HEK293T (cell line): ENCODE measurements at regions not wholly inside any gene's neighbourhood (a gene's known extent, or its start where the extent isn't known, plus 50 kb on each side); places are given as distances from the start of the nearest gene placed in this dataset.

Source experiments
- CTCF ChIA-PET: fragments of 350-600 bp; formaldehyde crosslinking; extraction: SDS; loops from one replicate; lab custom pipeline; 2021; ENCODE audit warnings: antibody characterized with exemption, inconsistent platforms; lab: Yijun Ruan, JAX
- POLR2A ChIA-PET: fragments of 350-600 bp; formaldehyde crosslinking; extraction: SDS; loops from one replicate; lab custom pipeline; 2020; ENCODE audit warnings: antibody characterized with exemption, inconsistent platforms; lab: Yijun Ruan, JAX
- DNase-seq: peaks from one replicate; pipeline ENCODE4 v3.0.0; 2012; ENCODE audit warnings: mixed read lengths; ENCODE audit errors: extremely low spot score
- ARNT ChIP-seq: fragments of 450-650 bp; IDR thresholded peaks from 2 replicates; pipeline ENCODE4 v1.6.1; 2017; ENCODE audit warnings: mild to moderate bottlenecking
- BHLHE40 ChIP-seq: fragments of 450-650 bp; IDR thresholded peaks from 2 replicates; pipeline ENCODE4 v1.6.1; 2016; ENCODE audit warnings: mild to moderate bottlenecking, moderate library complexity, borderline replicate concordance
- CTBP1 ChIP-seq: fragments of 450-650 bp; IDR thresholded peaks from 2 replicates; pipeline ENCODE4 v1.6.1; 2016; ENCODE audit warnings: borderline replicate concordance
- ELF4 ChIP-seq: fragments of 450-650 bp; IDR thresholded peaks from 2 replicates; pipeline ENCODE4 v1.6.1; 2017; ENCODE audit warnings: antibody characterized with exemption
- FOXA1 ChIP-seq: fragments of 450-650 bp; IDR thresholded peaks from 2 replicates; pipeline ENCODE4 v1.6.1; 2016; ENCODE audit warnings: mild to moderate bottlenecking
- FOXK2 ChIP-seq: fragments of 450-650 bp; IDR thresholded peaks from 2 replicates; pipeline ENCODE4 v1.6.1; 2016; ENCODE audit warnings: mild to moderate bottlenecking
- FOXM1 ChIP-seq: fragments of 450-650 bp; IDR thresholded peaks from 2 replicates; pipeline ENCODE4 v1.6.1; 2017; ENCODE audit warnings: mild to moderate bottlenecking, borderline replicate concordance
- HDGF ChIP-seq: fragments of 450-650 bp; IDR thresholded peaks from 2 replicates; pipeline ENCODE4 v1.6.1; 2017; ENCODE audit warnings: antibody characterized with exemption, borderline replicate concordance
- L3MBTL2 ChIP-seq: fragments of 450-650 bp; conservative IDR thresholded peaks from 2 replicates; pipeline ENCODE4 v1.6.1; 2016; ENCODE audit warnings: mild to moderate bottlenecking
- LEF1 ChIP-seq: fragments of 450-650 bp; IDR thresholded peaks from 2 replicates; pipeline ENCODE4 v1.6.1; 2017; ENCODE audit warnings: mild to moderate bottlenecking, borderline replicate concordance
- NFRKB ChIP-seq: fragments of 450-650 bp; IDR thresholded peaks from 2 replicates; pipeline ENCODE4 v1.6.1; 2016; ENCODE audit warnings: mild to moderate bottlenecking, moderate library complexity
- PKNOX1 ChIP-seq: fragments of 450-650 bp; IDR thresholded peaks from 2 replicates; pipeline ENCODE4 v1.6.1; 2016
- SP1 ChIP-seq: fragments of 450-650 bp; IDR thresholded peaks from 2 replicates; pipeline ENCODE4 v1.6.1; 2017
- SUZ12 ChIP-seq: fragments of 450-650 bp; IDR thresholded peaks from 2 replicates; pipeline ENCODE4 v1.6.1; 2016; ENCODE audit warnings: mild to moderate bottlenecking
- TARDBP ChIP-seq: fragments of 450-650 bp; IDR thresholded peaks from 2 replicates; pipeline ENCODE4 v1.6.1; 2016
- ZNF384 ChIP-seq: fragments of 450-650 bp; IDR thresholded peaks from 2 replicates; pipeline ENCODE4 v1.6.1; 2016

GRCh38 chr22:34255042-34255441, 334.8 kb upstream of the LARGE1 start:
- DNase-seq: no peak
- TF ChIP-seq HDGF (no peak), ELF4 (no peak), ARNT (no peak), L3MBTL2 (no peak)
- ChIA-PET CTCF (no interaction called here), POLR2A (no interaction called here)

GRCh38 chr22:34278121-34278520, 357.8 kb upstream of the LARGE1 start:
- TF ChIP-seq PKNOX1 (no peak), LEF1 (no peak), FOXM1 (no peak), ZNF384 (no peak), NFRKB (no peak), CTBP1 (no peak), BHLHE40 (no peak)

GRCh38 chr22:34281738-34282137, 361.5 kb upstream of the LARGE1 start:
- no peak for DNase-seq
- no peak for TF ChIP-seq SP1
- TF ChIP-seq ELF4: no peak
- no peak for TF ChIP-seq TARDBP
- no peak for TF ChIP-seq NFRKB
- no peak for TF ChIP-seq L3MBTL2
- no peak for TF ChIP-seq LEF1
- TF ChIP-seq BHLHE40: no peak
- TF ChIP-seq SUZ12: no peak
- TF ChIP-seq FOXK2: no peak
- no peak for TF ChIP-seq CTBP1
- TF ChIP-seq ARNT: no peak
- no peak for TF ChIP-seq FOXM1
- no peak for TF ChIP-seq ZNF384
- no peak for TF ChIP-seq PKNOX1
- no peak for TF ChIP-seq FOXA1
- TF ChIP-seq HDGF: no peak
- ChIA-PET CTCF (no interaction called here), POLR2A (no interaction called here)

More at GRCh38 chr22:34278121-34278520, 357.8 kb upstream of the LARGE1 start:
- CTCF ChIA-PET: no interaction called here
- POLR2A ChIA-PET: no interaction called here
- no peak for DNase-seq

- TF ChIP-seq BHLHE40: no peak
- no peak for TF ChIP-seq NFRKB
- TF ChIP-seq HDGF: no peak
- TF ChIP-seq ELF4: no peak
- TF ChIP-seq FOXM1: no peak
- no peak for TF ChIP-seq FOXK2
- no peak for TF ChIP-seq ARNT
- no peak for TF ChIP-seq L3MBTL2
- no peak for TF ChIP-seq ZNF384
- TF ChIP-seq PKNOX1: no peak
- no peak for TF ChIP-seq LEF1
- no peak for TF ChIP-seq SUZ12
- TF ChIP-seq FOXA1: no peak
- TF ChIP-seq SP1: no peak
- no peak for TF ChIP-seq TARDBP
- CTCF ChIA-PET: no interaction called here
- DNase-seq: no peak
- POLR2A ChIA-PET: no interaction called here
Measured at GRCh38 chr22:34283844-34284243, 363.6 kb upstream of the LARGE1 start.

GRCh38 chr22:34293324-34293723, 373.0 kb upstream of the LARGE1 start:
- ChIA-PET CTCF (no interaction called here), POLR2A (no interaction called here)
- no peak for DNase-seq
- no peak for TF ChIP-seq ELF4
- TF ChIP-seq SUZ12: no peak
- no peak for TF ChIP-seq FOXK2

- CTCF ChIA-PET: interaction anchor here (0.5 kb wide), 1 partner anchor 822 kb away, joined by 4 read pairs; no protein-coding TSS in a partner anchor
- TF ChIP-seq HDGF (no peak), ZNF384 (no peak), FOXM1 (no peak), ARNT (no peak), ELF4 (no peak), LEF1 (no peak), SP1 (no peak), PKNOX1 (no peak)
- POLR2A ChIA-PET: no interaction called here
- DNase-seq: no peak
Measured at GRCh38 chr22:34294476-34294875, 374.2 kb upstream of the LARGE1 start.

- POLR2A ChIA-PET: no interaction called here
- TF ChIP-seq PKNOX1 (no peak), SP1 (no peak), NFRKB (no peak), FOXK2 (no peak), HDGF (no peak), ZNF384 (no peak), FOXM1 (no peak), LEF1 (no peak), ELF4 (no peak), FOXA1 (no peak), BHLHE40 (no peak), TARDBP (no peak), CTBP1 (no peak), ARNT (no peak), SUZ12 (no peak), L3MBTL2 (no peak)
- CTCF ChIA-PET: no interaction called here
- DNase-seq: no peak
Measured at GRCh38 chr22:34294986-34295385, 374.7 kb upstream of the LARGE1 start.
